ENCODE measurements at regions not wholly inside any gene's neighbourhood (a gene's known extent, or its start where the extent isn't known, plus 50 kb on each side); places are given as distances from the start of the nearest gene placed in this dataset.
"Not testable (repeated sequence)": the region's sequence is repeated elsewhere in the genome, so short reads cannot be mapped to it uniquely, and the experiment has no call there.

GRCh38 chr13:107612376-107612775, 603.0 kb downstream of the LIG4 start:
- peaks cover 1% of the 10 kb centered on the region for H3K4me1 Mint-ChIP-seq
- no peak overlapping the region for H3K4me3 ChIP-seq (ENCODE audit: low read length)
- no peak overlapping the region for H3K4me3 Mint-ChIP-seq
- DNase-seq = no peak
- H3K4me1 ChIP-seq (ENCODE audit: control insufficient read depth, insufficient read depth, low read length) = no peaks in the 10 kb centered on the region
- no peak overlapping the region for H3K27ac Mint-ChIP-seq
- TF ChIP-seq, protein P1, sequence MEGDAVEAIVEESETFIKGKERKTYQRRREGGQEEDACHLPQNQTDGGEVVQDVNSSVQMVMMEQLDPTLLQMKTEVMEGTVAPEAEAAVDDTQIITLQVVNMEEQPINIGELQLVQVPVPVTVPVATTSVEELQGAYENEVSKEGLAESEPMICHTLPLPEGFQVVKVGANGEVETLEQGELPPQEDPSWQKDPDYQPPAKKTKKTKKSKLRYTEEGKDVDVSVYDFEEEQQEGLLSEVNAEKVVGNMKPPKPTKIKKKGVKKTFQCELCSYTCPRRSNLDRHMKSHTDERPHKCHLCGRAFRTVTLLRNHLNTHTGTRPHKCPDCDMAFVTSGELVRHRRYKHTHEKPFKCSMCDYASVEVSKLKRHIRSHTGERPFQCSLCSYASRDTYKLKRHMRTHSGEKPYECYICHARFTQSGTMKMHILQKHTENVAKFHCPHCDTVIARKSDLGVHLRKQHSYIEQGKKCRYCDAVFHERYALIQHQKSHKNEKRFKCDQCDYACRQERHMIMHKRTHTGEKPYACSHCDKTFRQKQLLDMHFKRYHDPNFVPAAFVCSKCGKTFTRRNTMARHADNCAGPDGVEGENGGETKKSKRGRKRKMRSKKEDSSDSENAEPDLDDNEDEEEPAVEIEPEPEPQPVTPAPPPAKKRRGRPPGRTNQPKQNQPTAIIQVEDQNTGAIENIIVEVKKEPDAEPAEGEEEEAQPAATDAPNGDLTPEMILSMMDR (conservative IDR thresholded peaks at IDR 0.05) = no peak
- no peaks in the 10 kb centered on the region for H3K36me3 Mint-ChIP-seq (ENCODE audit: low read depth)
- H3K9me3 ChIP-seq (ENCODE audit: control insufficient read depth, low read length) = no peaks in the 10 kb centered on the region
- no peaks in the 10 kb centered on the region for H3K27me3 Mint-ChIP-seq (ENCODE audit: insufficient read depth)
- no peaks in the 10 kb centered on the region for H3K36me3 ChIP-seq (ENCODE audit: control insufficient read depth, insufficient read depth, low read length)
- no peaks in the 10 kb centered on the region for H3K9me3 Mint-ChIP-seq
- H3K27ac ChIP-seq (ENCODE audit: low read depth, low read length) = no peak overlapping the region
- no peaks in the 10 kb centered on the region for H3K27me3 ChIP-seq (ENCODE audit: control insufficient read depth, insufficient read depth, low read length, poor library complexity, severe bottlenecking)
- H3K9ac ChIP-seq (ENCODE audit: extremely low read depth, low read length, poor library complexity, severe bottlenecking) = no peak overlapping the region
- 90 to 97% methylated on average over 2 to 6 of the region's 6 CpGs for WGBS, 2 experiments (ENCODE audit: insufficient coverage in 1 of 2, insufficient read length in 1 of 2)

GRCh38 chr13:107608736-107609135, 606.6 kb downstream of the LIG4 start:
- no peaks in the 10 kb centered on the region for H3K4me1 ChIP-seq (ENCODE audit: control insufficient read depth, insufficient read depth, low read length)
- Mint-ChIP-seq H3K4me1 (no peaks in the 10 kb centered on the region), H3K9me3 (no peaks in the 10 kb centered on the region)

DNA sequence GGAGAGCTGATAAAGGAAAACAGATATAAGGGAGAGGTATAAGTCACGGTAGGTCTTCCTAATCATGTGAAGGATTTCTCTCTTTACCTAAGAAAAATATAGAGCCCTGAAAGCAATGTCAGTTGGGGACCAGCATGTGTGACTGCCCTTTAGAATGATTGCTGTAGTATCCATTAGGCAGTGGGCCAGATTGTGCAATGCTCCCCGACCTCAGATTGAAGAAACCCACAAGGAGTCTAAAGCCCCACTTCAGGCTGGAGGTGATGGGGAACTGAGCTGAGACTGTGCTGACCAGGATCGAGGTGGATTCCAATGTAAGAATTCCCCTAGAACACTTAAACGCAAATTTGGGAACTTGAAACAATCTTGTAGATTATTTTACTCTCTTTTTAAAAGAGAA, 614.4 kb downstream of the LIG4 start:
- Histone ChIP-seq H3K27ac (ENCODE audit: low read depth, low read length) (no peak overlapping the region), H3K36me3 (ENCODE audit: control insufficient read depth, insufficient read depth, low read length) (no peaks in the 10 kb centered on the region), H3K9ac (ENCODE audit: extremely low read depth, low read length, poor library complexity, severe bottlenecking) (no peak overlapping the region), H3K4me3 (ENCODE audit: low read length) (no peak overlapping the region), H3K9me3 (ENCODE audit: control insufficient read depth, low read length) (no peaks in the 10 kb centered on the region), H3K27me3 (ENCODE audit: control insufficient read depth, insufficient read depth, low read length, poor library complexity, severe bottlenecking) (no peaks in the 10 kb centered on the region), H3K4me1 (ENCODE audit: control insufficient read depth, insufficient read depth, low read length) (no peaks in the 10 kb centered on the region)
- Mint-ChIP-seq H3K9me3 (no peaks in the 10 kb centered on the region), H3K4me1 (no peaks in the 10 kb centered on the region), H3K36me3 (ENCODE audit: low read depth) (no peaks in the 10 kb centered on the region), H3K4me3 (no peak overlapping the region), H3K27me3 (ENCODE audit: insufficient read depth) (no peaks in the 10 kb centered on the region), H3K27ac (no peak overlapping the region)
- 95 to 100% methylated on average over 3 to 4 of the region's 4 CpGs for WGBS, 2 experiments (ENCODE audit: insufficient coverage in 1 of 2, insufficient read length in 1 of 2)
- TF ChIP-seq, protein P1 (conservative IDR thresholded peaks at IDR 0.05) = no peak
- no peak for DNase-seq

More at GRCh38 chr13:107608736-107609135, 606.6 kb downstream of the LIG4 start:
- TF ChIP-seq, protein P1 (conservative IDR thresholded peaks at IDR 0.05) = no peak
- Histone ChIP-seq H3K4me3 (ENCODE audit: low read length) (no peak overlapping the region), H3K9me3 (ENCODE audit: control insufficient read depth, low read length) (no peaks in the 10 kb centered on the region), H3K27ac (ENCODE audit: low read depth, low read length) (no peak overlapping the region), H3K36me3 (ENCODE audit: control insufficient read depth, insufficient read depth, low read length) (no peaks in the 10 kb centered on the region), H3K9ac (ENCODE audit: extremely low read depth, low read length, poor library complexity, severe bottlenecking) (no peak overlapping the region), H3K27me3 (ENCODE audit: control insufficient read depth, insufficient read depth, low read length, poor library complexity, severe bottlenecking) (no peaks in the 10 kb centered on the region)
- no peaks in the 10 kb centered on the region for H3K27me3 Mint-ChIP-seq (ENCODE audit: insufficient read depth)
- no peak overlapping the region for H3K27ac Mint-ChIP-seq
- DNase-seq = no peak
- H3K4me3 Mint-ChIP-seq = no peak overlapping the region
- 95% methylated on average over 8 to 9 of the region's 9 CpGs for WGBS, 2 experiments (ENCODE audit: insufficient coverage in 1 of 2, insufficient read length in 1 of 2)
- H3K36me3 Mint-ChIP-seq (ENCODE audit: low read depth) = no peaks in the 10 kb centered on the region

GRCh38 chr13:107596306-107596705, 619.0 kb downstream of the LIG4 start:
- H3K4me1 ChIP-seq (ENCODE audit: control insufficient read depth, insufficient read depth, low read length); H3K27me3 ChIP-seq (ENCODE audit: control insufficient read depth, insufficient read depth, low read length, poor library complexity, severe bottlenecking); H3K36me3 ChIP-seq (ENCODE audit: control insufficient read depth, insufficient read depth, low read length); H3K36me3 Mint-ChIP-seq (ENCODE audit: low read depth); H3K4me3 ChIP-seq (ENCODE audit: low read length); H3K9me3 ChIP-seq (ENCODE audit: control insufficient read depth, low read length); H3K27ac Mint-ChIP-seq; H3K9me3 Mint-ChIP-seq; H3K27ac ChIP-seq (ENCODE audit: low read depth, low read length); H3K4me1 Mint-ChIP-seq; H3K4me3 Mint-ChIP-seq; H3K9ac ChIP-seq (ENCODE audit: extremely low read depth, low read length, poor library complexity, severe bottlenecking); DNase-seq; H3K27me3 Mint-ChIP-seq (ENCODE audit: insufficient read depth): not testable (repeated sequence)
- 92% methylated on average over 5 of the region's 5 CpGs; no CpG with 5 or more reads in 1 of the 2 experiments for WGBS, 2 experiments (ENCODE audit: insufficient coverage in 1 of 2, insufficient read length in 1 of 2)
